ENCODE measurements at regions not wholly inside any gene's neighbourhood (a gene's known extent, or its start where the extent isn't known, plus 50 kb on each side); places are given as distances from the start of the nearest gene placed in this dataset.

GRCh38 chr1:99544328-99544727 lies 101.6 kb upstream of the PALMD start:
- Mint-ChIP-seq H3K36me3 (ENCODE audit: low read depth) (no peaks in the 10 kb centered on the region), H3K4me3 (no peak overlapping the region), H3K27me3 (ENCODE audit: low read depth) (no peaks in the 10 kb centered on the region), H3K4me1 (peaks cover 18% of the 10 kb centered on the region), H3K9me3 (peaks cover 3% of the 10 kb centered on the region), H3K27ac (peak overlapping the region in 1 of 3 experiments; percentile 23)
- no peak for TF ChIP-seq CTCF (IDR thresholded peaks at IDR 0.05; ENCODE audit: unreplicated experiment in 3 of 3)

DNA sequence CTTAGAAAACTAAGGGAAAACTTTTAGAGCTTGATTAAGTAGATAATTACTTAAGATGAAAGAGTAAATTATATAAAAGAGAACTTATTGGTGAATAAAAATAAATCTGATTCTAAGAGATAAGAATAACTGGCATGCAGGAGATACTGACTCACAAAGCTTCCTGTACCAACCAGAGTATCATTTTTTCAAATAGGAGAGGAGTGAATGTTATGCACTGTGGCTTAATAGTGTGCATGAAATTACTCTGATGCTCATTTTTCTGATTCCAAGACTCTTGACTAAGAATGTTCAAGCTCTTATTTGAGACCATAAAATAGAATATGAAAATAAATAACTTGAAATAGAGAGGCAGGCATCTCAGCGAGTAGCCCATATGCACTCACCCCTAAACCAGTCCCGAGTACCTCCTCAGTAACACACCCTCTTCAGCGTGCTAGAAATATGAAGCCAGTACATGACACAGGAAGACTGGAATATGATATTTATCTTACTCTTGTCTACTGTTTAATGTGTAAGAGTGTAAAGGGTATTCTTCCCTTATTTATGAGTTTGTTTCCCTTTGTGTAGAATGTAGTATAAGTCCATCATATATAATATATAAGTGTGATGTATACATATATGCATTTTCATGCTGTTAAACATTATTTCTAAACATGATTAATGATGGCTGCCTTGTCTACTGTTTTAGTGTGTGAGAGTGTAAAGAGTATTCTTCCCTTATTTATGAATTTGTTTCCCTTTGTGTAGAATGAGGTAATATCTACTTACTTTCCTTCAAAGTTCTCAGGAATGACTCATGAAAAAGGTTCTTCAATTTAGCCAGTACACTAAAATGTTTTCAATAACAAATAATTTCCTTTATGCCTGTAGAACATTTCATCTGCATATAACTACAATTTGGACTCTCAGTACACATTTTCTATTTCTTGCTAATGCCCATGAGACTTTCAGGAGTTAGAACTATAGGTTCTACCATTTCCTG lies 99.2 kb upstream of the PALMD start:
- H3K9me3 Mint-ChIP-seq: no peaks in the 10 kb centered on the region
- H3K4me3 Mint-ChIP-seq: no peak overlapping the region
- no peak for TF ChIP-seq CTCF (IDR thresholded peaks at IDR 0.05; ENCODE audit: unreplicated experiment in 3 of 3)
- no peaks in the 10 kb centered on the region for H3K36me3 Mint-ChIP-seq (ENCODE audit: low read depth)
- H3K27me3 Mint-ChIP-seq (ENCODE audit: low read depth): no peaks in the 10 kb centered on the region
- H3K27ac Mint-ChIP-seq: no peak overlapping the region
- H3K4me1 Mint-ChIP-seq: peaks cover 18% of the 10 kb centered on the region

- Mint-ChIP-seq H3K27ac (peak overlapping the region; percentile 23 to 74 (median 35)), H3K9me3 (no peaks in the 10 kb centered on the region), H3K27me3 (ENCODE audit: low read depth) (peaks cover 3% of the 10 kb centered on the region), H3K4me1 (peaks cover 24% of the 10 kb centered on the region), H3K36me3 (ENCODE audit: low read depth) (no peaks in the 10 kb centered on the region), H3K4me3 (no peak overlapping the region)
- no peak for TF ChIP-seq CTCF (IDR thresholded peaks at IDR 0.05; ENCODE audit: unreplicated experiment in 3 of 3)
Measured at GRCh38 chr1:99548943-99549605, 96.8 kb upstream of the PALMD start.

DNA sequence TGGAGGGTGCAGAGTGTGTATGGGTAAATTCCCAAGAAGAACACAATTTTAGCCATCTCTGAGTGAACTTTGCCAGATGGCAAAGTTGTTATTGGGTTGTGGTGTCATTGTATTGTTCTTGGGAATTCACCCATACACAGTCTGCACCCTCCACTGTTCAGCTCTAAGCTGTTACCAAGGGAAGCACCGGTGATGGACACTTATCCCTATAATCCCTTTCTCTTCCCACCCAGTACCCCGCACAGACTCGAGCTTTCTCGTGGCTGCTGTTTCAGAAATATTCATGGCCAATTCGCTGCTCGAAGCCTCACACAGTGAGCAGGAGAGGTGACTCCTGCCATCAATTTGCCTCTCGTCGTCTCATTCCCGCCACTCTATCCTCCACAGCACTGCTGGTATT lies 95.7 kb upstream of the PALMD start:
- Mint-ChIP-seq H3K27ac (peak overlapping the region in 1 of 3 experiments; percentile 36), H3K36me3 (ENCODE audit: low read depth) (no peaks in the 10 kb centered on the region), H3K4me1 (peaks cover 14% of the 10 kb centered on the region), H3K9me3 (no peaks in the 10 kb centered on the region), H3K4me3 (no peak overlapping the region), H3K27me3 (ENCODE audit: low read depth) (peaks cover 3% of the 10 kb centered on the region)
- TF ChIP-seq CTCF (IDR thresholded peaks at IDR 0.05; ENCODE audit: unreplicated experiment in 3 of 3): no peak

GRCh38 chr1:99551812-99552614 lies 93.9 kb upstream of the PALMD start:
- TF ChIP-seq CTCF (IDR thresholded peaks at IDR 0.05; ENCODE audit: unreplicated experiment in 3 of 3): no peak
- Mint-ChIP-seq H3K27ac (no peak overlapping the region), H3K4me1 (peaks cover 14% of the 10 kb centered on the region), H3K27me3 (ENCODE audit: low read depth) (peaks cover 3% of the 10 kb centered on the region), H3K4me3 (no peak overlapping the region), H3K36me3 (ENCODE audit: low read depth) (no peaks in the 10 kb centered on the region), H3K9me3 (no peaks in the 10 kb centered on the region)
